Smooth muscle cell (in vitro differentiated cells): ENCODE measurements at regions not wholly inside any gene's neighbourhood (a gene's known extent, or its start where the extent isn't known, plus 50 kb on each side); places are given as distances from the start of the nearest gene placed in this dataset.

ENCODE experiments used
- DNase-seq: peaks from one replicate; lab custom pipeline; 2025; ENCODE audit not compliant: unreplicated experiment; lab: John Stamatoyannopoulos, UW
- H2AFZ ChIP-seq: fragments of 200-600 bp; sonication (generic); 2 replicates; pipeline ENCODE4 v1.6.0; 2016; ENCODE audit warnings: antibody characterized with exemption, low read depth, mild to moderate bottlenecking
- H3F3A ChIP-seq: fragments of 200-600 bp; sonication (generic); 2 replicates; pipeline ENCODE4 v1.6.0; 2017; ENCODE audit warnings: antibody characterized with exemption, low read depth
- H3K27ac ChIP-seq: fragments of 200-600 bp; sonication (generic); 2 replicates; pipeline ENCODE4 v1.5.1; 2016; ENCODE audit warnings: low read depth, mild to moderate bottlenecking
- H3K27me3 ChIP-seq: fragments of 200-600 bp; sonication (generic); 2 replicates; pipeline ENCODE4 v1.6.1; 2016; ENCODE audit warnings: low read depth, mild to moderate bottlenecking
- H3K36me3 ChIP-seq: fragments of 200-600 bp; sonication (generic); 2 replicates; pipeline ENCODE4 v1.5.1; 2016; ENCODE audit warnings: low read depth
- H3K4me1 ChIP-seq: fragments of 200-600 bp; sonication (generic); 2 replicates; pipeline ENCODE4 v1.5.1; 2016; ENCODE audit warnings: low read depth
- H3K4me2 ChIP-seq: fragments of 200-600 bp; sonication (generic); 2 replicates; pipeline ENCODE4 v1.6.0; 2016; ENCODE audit warnings: mild to moderate bottlenecking
- H3K4me3 ChIP-seq: fragments of 200-600 bp; sonication (generic); 2 replicates; pipeline ENCODE4 v1.5.1; 2016; ENCODE audit warnings: mild to moderate bottlenecking
- H3K79me2 ChIP-seq: fragments of 200-600 bp; sonication (generic); 2 replicates; pipeline ENCODE4 v1.6.0; 2016; ENCODE audit warnings: low read depth, mild to moderate bottlenecking
- H3K9ac ChIP-seq: fragments of 200-600 bp; sonication (generic); 2 replicates; pipeline ENCODE4 v1.6.0; 2016; ENCODE audit warnings: low read depth
- H3K9me3 ChIP-seq: fragments of 200-600 bp; sonication (generic); replicated peaks from 2 replicates; pipeline ENCODE4 v1.5.1; 2016; ENCODE audit warnings: low read depth
- H4K20me1 ChIP-seq: fragments of 200-600 bp; sonication (generic); 2 replicates; pipeline ENCODE4 v1.6.0; 2016; ENCODE audit warnings: low read depth
- WGBS: methylation state at CpG from one replicate; pipeline ENCODE4 v1.1.7; 2016; ENCODE audit warnings: low lambda C conversion rate; 5-methylcytosine and 5-hydroxymethylcytosine counted together
- TF ChIP-seq, protein P1 (sequence below): fragments of 200-600 bp; sonication (generic); IDR thresholded peaks from 2 replicates; pipeline ENCODE4 v1.5.1; 2017; ENCODE audit warnings: borderline replicate concordance, mild to moderate bottlenecking, antibody characterized with exemption; ENCODE audit not compliant: insufficient read depth, poor library complexity, severe bottlenecking

DNA sequence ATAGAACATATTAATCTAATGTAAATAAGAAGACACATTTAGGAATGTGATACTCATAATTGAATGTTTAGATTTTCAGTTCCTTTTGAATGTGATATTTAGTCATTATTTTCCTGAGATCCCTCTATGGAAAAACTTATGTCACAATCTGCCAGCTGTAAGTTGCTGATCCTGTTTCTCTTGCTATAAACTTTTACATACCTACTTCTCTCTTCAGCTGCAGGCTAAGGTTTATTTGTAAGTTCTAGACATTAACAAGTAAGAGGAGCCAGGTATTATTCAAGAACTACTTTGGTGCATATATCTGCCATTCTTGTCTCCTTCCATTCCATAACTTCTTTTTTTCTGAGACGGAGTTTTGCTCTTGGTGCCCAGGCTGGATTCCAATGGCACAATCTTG is 462.4 kb downstream of the PRR16 start:
- H2AFZ ChIP-seq = no peak overlapping the region
- no peaks in the 10 kb centered on the region for H4K20me1 ChIP-seq
- no peaks in the 10 kb centered on the region for H3K79me2 ChIP-seq
- TF ChIP-seq, protein P1, sequence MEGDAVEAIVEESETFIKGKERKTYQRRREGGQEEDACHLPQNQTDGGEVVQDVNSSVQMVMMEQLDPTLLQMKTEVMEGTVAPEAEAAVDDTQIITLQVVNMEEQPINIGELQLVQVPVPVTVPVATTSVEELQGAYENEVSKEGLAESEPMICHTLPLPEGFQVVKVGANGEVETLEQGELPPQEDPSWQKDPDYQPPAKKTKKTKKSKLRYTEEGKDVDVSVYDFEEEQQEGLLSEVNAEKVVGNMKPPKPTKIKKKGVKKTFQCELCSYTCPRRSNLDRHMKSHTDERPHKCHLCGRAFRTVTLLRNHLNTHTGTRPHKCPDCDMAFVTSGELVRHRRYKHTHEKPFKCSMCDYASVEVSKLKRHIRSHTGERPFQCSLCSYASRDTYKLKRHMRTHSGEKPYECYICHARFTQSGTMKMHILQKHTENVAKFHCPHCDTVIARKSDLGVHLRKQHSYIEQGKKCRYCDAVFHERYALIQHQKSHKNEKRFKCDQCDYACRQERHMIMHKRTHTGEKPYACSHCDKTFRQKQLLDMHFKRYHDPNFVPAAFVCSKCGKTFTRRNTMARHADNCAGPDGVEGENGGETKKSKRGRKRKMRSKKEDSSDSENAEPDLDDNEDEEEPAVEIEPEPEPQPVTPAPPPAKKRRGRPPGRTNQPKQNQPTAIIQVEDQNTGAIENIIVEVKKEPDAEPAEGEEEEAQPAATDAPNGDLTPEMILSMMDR = no peak
- H3K9me3 ChIP-seq = no peaks in the 10 kb centered on the region
- no peak overlapping the region for H3K27ac ChIP-seq
- H3K4me1 ChIP-seq = no peaks in the 10 kb centered on the region
- no peak for DNase-seq
- H3K4me2 ChIP-seq = no peak overlapping the region
- H3K27me3 ChIP-seq = no peaks in the 10 kb centered on the region
- 86% methylated on average over 1 of the region's 1 CpG for WGBS
- H3K4me3 ChIP-seq = no peak overlapping the region
- no peaks in the 10 kb centered on the region for H3F3A ChIP-seq
- no peaks in the 10 kb centered on the region for H3K36me3 ChIP-seq
- no peak overlapping the region for H3K9ac ChIP-seq

DNA sequence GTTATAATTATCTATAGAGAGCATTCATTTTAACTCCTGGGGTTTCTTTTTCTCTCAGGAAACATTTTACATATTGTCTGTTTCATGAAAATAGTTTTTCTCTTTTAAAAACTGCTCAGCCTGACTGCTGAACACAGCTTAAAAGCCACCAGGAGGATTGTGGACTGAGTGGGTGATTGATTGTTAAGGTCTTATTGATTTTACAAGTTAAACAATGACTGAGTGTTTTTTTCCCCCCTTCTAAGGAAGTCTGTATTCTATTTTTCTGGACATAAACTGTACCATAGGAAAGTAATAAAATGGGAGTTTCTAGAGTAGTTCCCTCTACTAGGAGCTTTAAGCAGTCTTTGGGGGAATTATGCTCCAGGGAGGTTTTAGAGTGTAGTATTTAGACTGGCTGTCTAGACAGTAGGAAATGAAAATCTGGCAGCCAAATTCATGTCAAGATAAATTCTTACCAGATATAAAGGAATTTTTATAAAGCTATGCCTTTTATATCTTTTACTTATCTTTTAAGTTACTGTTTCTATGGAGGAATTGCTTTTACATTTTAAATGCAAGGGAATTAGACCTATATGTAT is 463.9 kb downstream of the PRR16 start:
- H3K79me2 ChIP-seq = no peaks in the 10 kb centered on the region
- DNase-seq = no peak
- H3K4me3 ChIP-seq = no peak overlapping the region
- H4K20me1 ChIP-seq = no peaks in the 10 kb centered on the region
- H3K4me2 ChIP-seq = no peak overlapping the region
- H3K9me3 ChIP-seq = no peaks in the 10 kb centered on the region
- H2AFZ ChIP-seq = peak overlapping the region; percentile 56
- H3K27me3 ChIP-seq = no peaks in the 10 kb centered on the region
- no peaks in the 10 kb centered on the region for H3K4me1 ChIP-seq
- no peaks in the 10 kb centered on the region for H3K36me3 ChIP-seq
- H3K9ac ChIP-seq = no peak overlapping the region
- no peaks in the 10 kb centered on the region for H3F3A ChIP-seq
- TF ChIP-seq, protein P1 = no peak
- no peak overlapping the region for H3K27ac ChIP-seq

DNA sequence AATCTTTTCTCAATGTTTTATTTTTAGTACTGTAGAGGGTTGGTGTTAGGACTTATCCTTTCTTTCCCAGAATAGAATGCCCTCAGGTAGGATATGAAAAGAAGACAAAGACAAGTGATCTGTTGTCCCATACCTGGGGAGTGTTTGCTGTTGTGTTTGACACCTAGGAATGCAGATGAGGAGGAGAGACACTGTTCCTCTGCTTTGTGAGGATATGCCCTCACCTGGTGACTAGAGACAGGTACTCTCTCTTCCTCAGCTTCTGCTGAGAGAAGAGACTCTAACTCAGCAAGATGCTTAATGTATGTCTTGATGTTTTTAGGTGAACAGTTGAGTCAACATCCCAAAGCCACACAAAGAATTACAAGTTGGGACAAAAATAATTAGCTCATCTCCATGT is 468.4 kb downstream of the PRR16 start:
- H4K20me1 ChIP-seq = no peaks in the 10 kb centered on the region
- H2AFZ ChIP-seq = no peak overlapping the region
- no peak for DNase-seq
- H3K36me3 ChIP-seq = no peaks in the 10 kb centered on the region
- H3K9me3 ChIP-seq = no peaks in the 10 kb centered on the region
- TF ChIP-seq, protein P1 = no peak
- H3K27ac ChIP-seq = no peak overlapping the region
- H3F3A ChIP-seq = no peaks in the 10 kb centered on the region
- no peaks in the 10 kb centered on the region for H3K27me3 ChIP-seq
- no peaks in the 10 kb centered on the region for H3K79me2 ChIP-seq
- no peak overlapping the region for H3K4me2 ChIP-seq
- no peaks in the 10 kb centered on the region for H3K4me1 ChIP-seq
- H3K9ac ChIP-seq = no peak overlapping the region
- no peak overlapping the region for H3K4me3 ChIP-seq

DNA sequence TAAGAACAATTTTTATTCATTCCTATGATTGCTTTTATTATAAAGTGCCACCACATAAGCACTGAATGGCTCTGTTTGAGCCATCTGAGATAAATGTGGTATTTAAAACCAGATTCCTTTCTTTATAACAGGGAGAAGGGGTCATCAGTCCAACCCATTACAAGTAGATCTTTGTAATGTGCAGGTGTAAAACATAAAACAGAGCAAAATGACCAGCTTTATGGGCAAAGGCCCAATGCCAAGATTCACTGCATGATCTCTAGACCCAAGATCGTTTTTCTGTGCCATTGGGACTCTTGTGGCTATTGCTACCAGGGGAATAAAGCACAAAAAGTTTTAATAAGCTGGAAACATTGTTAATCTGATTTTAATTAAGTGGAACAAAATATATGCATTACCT is 469.9 kb downstream of the PRR16 start:
- Histone ChIP-seq H3F3A (no peaks in the 10 kb centered on the region), H3K27ac (no peak overlapping the region), H3K4me1 (no peaks in the 10 kb centered on the region), H3K9ac (no peak overlapping the region), H3K36me3 (no peaks in the 10 kb centered on the region), H3K4me3 (no peak overlapping the region), H3K4me2 (no peak overlapping the region), H2AFZ (no peak overlapping the region), H4K20me1 (no peaks in the 10 kb centered on the region), H3K79me2 (no peaks in the 10 kb centered on the region), H3K27me3 (no peaks in the 10 kb centered on the region), H3K9me3 (no peaks in the 10 kb centered on the region)
- DNase-seq = no peak
- TF ChIP-seq, protein P1 = no peak
- WGBS = 55% methylated on average over 1 of the region's 1 CpG
